ENCODE measurements at regions not wholly inside any gene's neighbourhood (a gene's known extent, or its start where the extent isn't known, plus 50 kb on each side); places are given as distances from the start of the nearest gene placed in this dataset.

- CTCF ChIA-PET = no interaction called here
- POLR2A ChIA-PET = no interaction called here
- TF ChIP-seq HDGF (IDR thresholded peaks at IDR 0.05; ENCODE audit: borderline replicate concordance) (no peak), FOXK2 (IDR thresholded peaks at IDR 0.05) (no peak), L3MBTL2 (conservative IDR thresholded peaks at IDR 0.05) (no peak)
- no peak for DNase-seq (ENCODE audit: extremely low spot score)
These were observed 405.9 kb upstream of the RBFOX1 start for GRCh38 chr16:6926762-6927161.

GRCh38 chr16:6926341-6926740 is 406.3 kb upstream of the RBFOX1 start:
- TF ChIP-seq L3MBTL2 (conservative IDR thresholded peaks at IDR 0.05) (no peak), FOXM1 (IDR thresholded peaks at IDR 0.05; ENCODE audit: borderline replicate concordance) (no peak), FOXK2 (IDR thresholded peaks at IDR 0.05) (no peak), TARDBP (IDR thresholded peaks at IDR 0.05) (no peak), PKNOX1 (IDR thresholded peaks at IDR 0.05) (no peak), HDGF (IDR thresholded peaks at IDR 0.05; ENCODE audit: borderline replicate concordance) (no peak), BHLHE40 (IDR thresholded peaks at IDR 0.05; ENCODE audit: borderline replicate concordance) (no peak), ELF4 (IDR thresholded peaks at IDR 0.05) (no peak), FOXA1 (IDR thresholded peaks at IDR 0.05) (no peak), ARNT (IDR thresholded peaks at IDR 0.05) (no peak), SUZ12 (IDR thresholded peaks at IDR 0.05) (no peak), SP1 (IDR thresholded peaks at IDR 0.05) (no peak), ZNF384 (IDR thresholded peaks at IDR 0.05) (no peak), LEF1 (IDR thresholded peaks at IDR 0.05; ENCODE audit: borderline replicate concordance) (no peak), NFRKB (IDR thresholded peaks at IDR 0.05) (no peak), CTBP1 (IDR thresholded peaks at IDR 0.05; ENCODE audit: borderline replicate concordance) (no peak)
- ChIA-PET POLR2A (no interaction called here), CTCF (no interaction called here)
- no peak for DNase-seq (ENCODE audit: extremely low spot score)

- TF ChIP-seq FOXA1 (IDR thresholded peaks at IDR 0.05) = no peak
- CTCF ChIA-PET = no interaction called here
- POLR2A ChIA-PET = no interaction called here
- no peak for DNase-seq (ENCODE audit: extremely low spot score)
These were observed 414.0 kb upstream of the RBFOX1 start for GRCh38 chr16:6918646-6919045.

GRCh38 chr16:6916946-6917345 is 415.7 kb upstream of the RBFOX1 start:
- POLR2A ChIA-PET = no interaction called here
- DNase-seq (ENCODE audit: extremely low spot score) = no peak
- TF ChIP-seq HDGF (IDR thresholded peaks at IDR 0.05; ENCODE audit: borderline replicate concordance) (no peak), TARDBP (IDR thresholded peaks at IDR 0.05) (no peak), BHLHE40 (IDR thresholded peaks at IDR 0.05; ENCODE audit: borderline replicate concordance) (no peak), FOXK2 (IDR thresholded peaks at IDR 0.05) (no peak), SP1 (IDR thresholded peaks at IDR 0.05) (no peak), FOXM1 (IDR thresholded peaks at IDR 0.05; ENCODE audit: borderline replicate concordance) (no peak), ARNT (IDR thresholded peaks at IDR 0.05) (no peak), NFRKB (IDR thresholded peaks at IDR 0.05) (no peak), L3MBTL2 (conservative IDR thresholded peaks at IDR 0.05) (no peak), LEF1 (IDR thresholded peaks at IDR 0.05; ENCODE audit: borderline replicate concordance) (no peak), ZNF384 (IDR thresholded peaks at IDR 0.05) (no peak), PKNOX1 (IDR thresholded peaks at IDR 0.05) (no peak), FOXA1 (IDR thresholded peaks at IDR 0.05) (no peak), CTBP1 (IDR thresholded peaks at IDR 0.05; ENCODE audit: borderline replicate concordance) (no peak), SUZ12 (IDR thresholded peaks at IDR 0.05) (no peak), ELF4 (IDR thresholded peaks at IDR 0.05) (no peak)
- CTCF ChIA-PET = no interaction called here

GRCh38 chr16:6913566-6913965 is 419.1 kb upstream of the RBFOX1 start:
- TF ChIP-seq L3MBTL2 (conservative IDR thresholded peaks at IDR 0.05) = no peak
- no peak for TF ChIP-seq CTBP1 (IDR thresholded peaks at IDR 0.05; ENCODE audit: borderline replicate concordance)
- no peak for TF ChIP-seq SP1 (IDR thresholded peaks at IDR 0.05)
- no peak for DNase-seq (ENCODE audit: extremely low spot score)
- POLR2A ChIA-PET = no interaction called here
- CTCF ChIA-PET = no interaction called here

- TF ChIP-seq CTBP1 (IDR thresholded peaks at IDR 0.05; ENCODE audit: borderline replicate concordance) = no peak
- no peak for TF ChIP-seq PKNOX1 (IDR thresholded peaks at IDR 0.05)
- no peak for TF ChIP-seq FOXA1 (IDR thresholded peaks at IDR 0.05)
- no peak for TF ChIP-seq BHLHE40 (IDR thresholded peaks at IDR 0.05; ENCODE audit: borderline replicate concordance)
- TF ChIP-seq NFRKB (IDR thresholded peaks at IDR 0.05) = no peak
- TF ChIP-seq SUZ12 (IDR thresholded peaks at IDR 0.05) = no peak
- TF ChIP-seq ZNF384 (IDR thresholded peaks at IDR 0.05) = no peak
- no peak for TF ChIP-seq ARNT (IDR thresholded peaks at IDR 0.05)
- no peak for TF ChIP-seq L3MBTL2 (conservative IDR thresholded peaks at IDR 0.05)
- no peak for TF ChIP-seq LEF1 (IDR thresholded peaks at IDR 0.05; ENCODE audit: borderline replicate concordance)
- no peak for TF ChIP-seq SP1 (IDR thresholded peaks at IDR 0.05)
- TF ChIP-seq HDGF (IDR thresholded peaks at IDR 0.05; ENCODE audit: borderline replicate concordance) = no peak
- no peak for TF ChIP-seq TARDBP (IDR thresholded peaks at IDR 0.05)
- TF ChIP-seq ELF4 (IDR thresholded peaks at IDR 0.05) = no peak
- TF ChIP-seq FOXM1 (IDR thresholded peaks at IDR 0.05; ENCODE audit: borderline replicate concordance) = no peak
- TF ChIP-seq FOXK2 (IDR thresholded peaks at IDR 0.05) = no peak
- CTCF ChIA-PET = no interaction called here
- POLR2A ChIA-PET = no interaction called here
- DNase-seq (ENCODE audit: extremely low spot score) = no peak
These were observed 422.3 kb upstream of the RBFOX1 start for GRCh38 chr16:6910301-6910700.

GRCh38 chr16:6905601-6906000 is 427.0 kb upstream of the RBFOX1 start:
- DNase-seq (ENCODE audit: extremely low spot score) = no peak
- ChIA-PET CTCF (no interaction called here), POLR2A (no interaction called here)
- TF ChIP-seq LEF1 (IDR thresholded peaks at IDR 0.05; ENCODE audit: borderline replicate concordance) (no peak), ZNF384 (IDR thresholded peaks at IDR 0.05) (no peak), HDGF (IDR thresholded peaks at IDR 0.05; ENCODE audit: borderline replicate concordance) (no peak), L3MBTL2 (conservative IDR thresholded peaks at IDR 0.05) (no peak), FOXM1 (IDR thresholded peaks at IDR 0.05; ENCODE audit: borderline replicate concordance) (no peak), NFRKB (IDR thresholded peaks at IDR 0.05) (no peak), ARNT (IDR thresholded peaks at IDR 0.05) (no peak), SUZ12 (IDR thresholded peaks at IDR 0.05) (no peak), CTBP1 (IDR thresholded peaks at IDR 0.05; ENCODE audit: borderline replicate concordance) (no peak), PKNOX1 (IDR thresholded peaks at IDR 0.05) (no peak), FOXK2 (IDR thresholded peaks at IDR 0.05) (no peak), ELF4 (IDR thresholded peaks at IDR 0.05) (no peak), FOXA1 (IDR thresholded peaks at IDR 0.05) (no peak)
